Left ventricle myocardium inferior (tissue), 1 donor: ENCODE measurements at regions not wholly inside any gene's neighbourhood (a gene's known extent, or its start where the extent isn't known, plus 50 kb on each side); places are given as distances from the start of the nearest gene placed in this dataset.

Source experiments
- DNase-seq: peaks from one replicate; pipeline ENCODE4 v3.0.0-alpha.2; 2020
- H3K27ac ChIP-seq: fragments of 200-600 bp; replicated peaks from 2 replicates; pipeline ENCODE4 v1.8.0; 2021
- H3K27me3 ChIP-seq: fragments of 200-600 bp; 2 replicates; pipeline ENCODE4 v1.8.0; 2021; ENCODE audit warnings: low read depth
- H3K36me3 ChIP-seq: fragments of 200-600 bp; 2 replicates; pipeline ENCODE4 v1.8.0; 2021
- H3K4me1 ChIP-seq: fragments of 200-600 bp; 2 replicates; pipeline ENCODE4 v1.8.0; 2021
- H3K4me3 ChIP-seq: fragments of 200-600 bp; 2 replicates; pipeline ENCODE4 v1.8.0; 2021; ENCODE audit warnings: mild to moderate bottlenecking, moderate library complexity
- H3K9me3 ChIP-seq: fragments of 200-600 bp; replicated peaks from 2 replicates; pipeline ENCODE4 v1.8.0; 2021
- intact Hi-C: fragments of 100-400 bp; cut with micrococcal nuclease; formaldehyde crosslinking; loops from one replicate; pipeline ENCODE4 v1.11.0; 2022
- TF ChIP-seq, protein P1 (sequence below): fragments of 200-600 bp; IDR thresholded peaks from 2 replicates; pipeline ENCODE4 v1.8.0; 2021; ENCODE audit warnings: antibody characterized with exemption, mild to moderate bottlenecking, borderline replicate concordance
- donor health status: DM: no; HTN: yes; CAD: no; lungs with severe emphysema.

DNA sequence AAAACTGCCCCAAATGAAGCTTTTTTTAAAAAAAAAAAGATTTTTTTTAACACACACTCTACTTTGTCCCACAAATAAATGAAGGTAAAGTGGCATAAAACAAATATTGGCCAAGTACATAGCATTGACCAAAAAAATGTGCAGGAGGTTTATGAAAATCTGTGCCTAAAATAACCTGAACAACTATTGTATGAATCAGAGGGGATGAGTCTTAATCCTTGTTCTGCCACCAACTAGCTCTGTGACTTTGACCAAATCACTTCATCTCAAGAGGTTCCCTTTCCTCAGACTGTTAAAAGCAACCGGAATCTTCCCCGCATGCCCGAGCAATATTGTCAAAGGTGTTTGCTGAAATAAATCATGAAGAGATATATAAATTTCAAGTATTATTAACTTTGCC lies 150.4 kb upstream of the NEBL start:
- H3K36me3 ChIP-seq, result no peaks in the 10 kb centered on the region
- no peak overlapping the region for H3K4me3 ChIP-seq
- intact Hi-C loops, result no loop called here
- H3K9me3 ChIP-seq, result peaks cover 17% of the 10 kb centered on the region
- no peak overlapping the region for H3K27ac ChIP-seq
- DNase-seq, result no peak
- H3K4me1 ChIP-seq, result no peaks in the 10 kb centered on the region
- no peaks in the 10 kb centered on the region for H3K27me3 ChIP-seq
- TF ChIP-seq, protein P1, sequence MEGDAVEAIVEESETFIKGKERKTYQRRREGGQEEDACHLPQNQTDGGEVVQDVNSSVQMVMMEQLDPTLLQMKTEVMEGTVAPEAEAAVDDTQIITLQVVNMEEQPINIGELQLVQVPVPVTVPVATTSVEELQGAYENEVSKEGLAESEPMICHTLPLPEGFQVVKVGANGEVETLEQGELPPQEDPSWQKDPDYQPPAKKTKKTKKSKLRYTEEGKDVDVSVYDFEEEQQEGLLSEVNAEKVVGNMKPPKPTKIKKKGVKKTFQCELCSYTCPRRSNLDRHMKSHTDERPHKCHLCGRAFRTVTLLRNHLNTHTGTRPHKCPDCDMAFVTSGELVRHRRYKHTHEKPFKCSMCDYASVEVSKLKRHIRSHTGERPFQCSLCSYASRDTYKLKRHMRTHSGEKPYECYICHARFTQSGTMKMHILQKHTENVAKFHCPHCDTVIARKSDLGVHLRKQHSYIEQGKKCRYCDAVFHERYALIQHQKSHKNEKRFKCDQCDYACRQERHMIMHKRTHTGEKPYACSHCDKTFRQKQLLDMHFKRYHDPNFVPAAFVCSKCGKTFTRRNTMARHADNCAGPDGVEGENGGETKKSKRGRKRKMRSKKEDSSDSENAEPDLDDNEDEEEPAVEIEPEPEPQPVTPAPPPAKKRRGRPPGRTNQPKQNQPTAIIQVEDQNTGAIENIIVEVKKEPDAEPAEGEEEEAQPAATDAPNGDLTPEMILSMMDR, result no peak

DNA sequence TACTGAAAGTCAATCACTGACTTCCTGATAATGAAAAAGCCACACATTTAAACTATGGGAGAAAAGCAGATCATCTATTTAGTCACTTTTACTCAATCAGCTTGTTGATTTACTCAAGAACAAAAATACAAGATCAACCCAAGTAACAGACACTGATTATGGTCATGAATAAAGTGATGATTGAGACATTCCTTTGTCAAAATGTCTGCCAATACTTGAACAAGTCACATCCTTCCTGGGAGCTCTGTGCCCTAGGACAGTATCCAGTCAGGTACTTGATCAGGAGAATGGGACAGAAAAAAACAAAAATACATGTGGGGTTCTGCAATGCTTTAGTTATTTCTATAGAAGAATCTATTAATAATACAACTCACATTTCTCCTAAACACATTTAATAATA lies 150.0 kb upstream of the NEBL start:
- H3K27ac ChIP-seq, result no peak overlapping the region
- no peaks in the 10 kb centered on the region for H3K36me3 ChIP-seq
- H3K27me3 ChIP-seq, result no peaks in the 10 kb centered on the region
- DNase-seq, result no peak
- no peaks in the 10 kb centered on the region for H3K4me1 ChIP-seq
- peaks cover 14% of the 10 kb centered on the region for H3K9me3 ChIP-seq
- no peak overlapping the region for H3K4me3 ChIP-seq
- intact Hi-C loops, result no loop called here
- TF ChIP-seq, protein P1, result no peak

DNA sequence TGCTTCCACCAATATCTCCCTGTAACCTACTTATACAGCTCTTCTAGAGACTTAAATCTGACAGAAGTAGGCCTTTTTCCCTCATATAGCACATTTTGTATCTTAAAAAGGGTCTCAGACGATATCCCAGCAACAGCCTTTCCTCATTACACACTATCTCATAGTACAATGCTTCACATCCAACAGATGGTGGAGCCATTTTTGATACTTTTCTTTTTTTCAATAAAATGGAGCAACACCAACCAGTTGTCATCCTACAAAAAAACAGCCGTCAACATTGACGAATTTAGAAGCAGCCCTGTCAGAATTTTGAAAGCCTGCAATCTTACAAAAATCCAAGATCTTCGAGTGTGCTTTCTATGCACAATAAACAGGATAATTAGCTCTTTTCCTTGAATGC lies 145.9 kb upstream of the NEBL start:
- no peak for DNase-seq
- Histone ChIP-seq H3K27ac (no peak overlapping the region), H3K9me3 (no peaks in the 10 kb centered on the region), H3K4me1 (no peaks in the 10 kb centered on the region), H3K4me3 (no peak overlapping the region), H3K36me3 (no peaks in the 10 kb centered on the region), H3K27me3 (no peaks in the 10 kb centered on the region)
- TF ChIP-seq, protein P1, result no peak
- intact Hi-C loops, result no loop called here

DNA sequence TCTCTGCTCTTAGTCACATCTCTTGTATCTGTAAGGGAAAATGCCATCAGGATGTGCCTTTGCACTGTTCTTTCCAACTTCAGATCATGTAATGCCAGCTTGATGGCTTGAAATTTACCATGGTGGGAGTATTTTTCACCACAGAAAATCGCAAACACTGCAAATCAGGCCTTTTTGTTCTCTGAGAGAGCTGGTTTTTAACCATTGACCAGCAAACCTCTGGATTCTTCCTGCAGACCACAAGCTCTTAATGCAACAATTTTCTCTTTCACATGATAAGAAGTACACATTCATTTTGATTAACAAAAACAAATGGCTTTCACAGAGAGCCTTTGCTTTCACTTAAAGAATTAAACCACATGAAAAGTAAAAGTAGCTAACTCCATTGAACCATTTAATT lies 145.4 kb upstream of the NEBL start:
- DNase-seq, result no peak
- no peak overlapping the region for H3K4me3 ChIP-seq
- no peaks in the 10 kb centered on the region for H3K4me1 ChIP-seq
- intact Hi-C loops, result no loop called here
- no peak overlapping the region for H3K27ac ChIP-seq
- TF ChIP-seq, protein P1, result no peak
- H3K27me3 ChIP-seq, result no peaks in the 10 kb centered on the region
- no peaks in the 10 kb centered on the region for H3K9me3 ChIP-seq
- no peaks in the 10 kb centered on the region for H3K36me3 ChIP-seq

DNA sequence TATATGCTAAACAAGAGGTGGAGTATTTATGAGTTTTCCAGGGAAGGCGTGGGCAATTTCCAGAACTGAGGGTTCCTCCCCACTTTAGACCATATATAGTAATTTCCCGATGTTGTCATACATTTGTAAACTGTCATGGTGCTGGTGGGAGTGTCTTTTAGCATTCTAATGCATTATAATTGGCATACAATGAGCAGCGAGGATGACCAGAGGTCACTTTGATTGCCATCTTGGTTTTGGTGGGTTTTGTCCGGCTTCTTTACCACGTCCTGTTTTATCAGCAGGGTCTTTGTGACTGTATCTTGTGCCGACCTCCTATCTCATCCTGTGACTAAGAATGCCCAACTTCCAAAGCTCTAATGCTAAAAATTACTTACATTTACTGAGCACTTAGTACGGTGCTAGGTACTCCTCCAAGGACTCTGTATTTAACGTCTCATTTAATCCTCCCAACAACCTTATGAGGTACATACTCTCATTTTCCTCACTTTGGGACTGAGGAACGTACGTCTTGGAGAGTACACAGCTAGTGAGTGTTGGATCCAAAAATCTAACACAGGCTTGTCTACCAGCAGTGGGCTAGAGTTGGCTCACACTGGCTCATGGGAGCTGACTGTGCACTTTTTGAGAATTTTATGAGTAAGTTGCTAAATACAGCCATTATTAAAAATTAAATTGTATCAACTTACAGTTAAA lies 144.8 kb upstream of the NEBL start:
- H3K4me3 ChIP-seq, result no peak overlapping the region
- intact Hi-C loops, result no loop called here
- H3K27ac ChIP-seq, result no peak overlapping the region
- H3K9me3 ChIP-seq, result no peaks in the 10 kb centered on the region
- H3K36me3 ChIP-seq, result no peaks in the 10 kb centered on the region
- TF ChIP-seq, protein P1, result no peak
- H3K27me3 ChIP-seq, result no peaks in the 10 kb centered on the region
- no peaks in the 10 kb centered on the region for H3K4me1 ChIP-seq
- DNase-seq, result no peak
